Inflammatory macrophage treated with lipopolysaccharide for 1 hour (primary cell): ENCODE measurements at regions not wholly inside any gene's neighbourhood (a gene's known extent, or its start where the extent isn't known, plus 50 kb on each side); places are given as distances from the start of the nearest gene placed in this dataset.
"Not testable (repeated sequence)": the region's sequence is repeated elsewhere in the genome, so short reads cannot be mapped to it uniquely, and the experiment has no call there.

Experiments used
- DNase-seq, 2 donors: peaks; one replicate each; pipeline ENCODE4 v3.0.0-alpha.2; 2020 to 2022

- not testable (repeated sequence) for DNase-seq
These were observed 738.0 kb upstream of the CDH6 start for GRCh38 chr5:30455484-30455883.

- no peak for DNase-seq
These were observed 740.3 kb upstream of the CDH6 start for GRCh38 chr5:30453168-30453567.

- no peak for DNase-seq
These were observed 743.3 kb upstream of the CDH6 start for GRCh38 chr5:30450153-30450552.

GRCh38 chr5:30447431-30447830, 746.1 kb upstream of the CDH6 start:
- no peak for DNase-seq

GRCh38 chr5:30446456-30446855, 747.0 kb upstream of the CDH6 start:
- no peak for DNase-seq

- DNase-seq, result no peak
These were observed 754.7 kb upstream of the CDH6 start for GRCh38 chr5:30438785-30439184.

- peak; percentile 14 to 52 for DNase-seq
These were observed 756.8 kb upstream of the CDH6 start for GRCh38 chr5:30436691-30437090.

- not testable (repeated sequence) for DNase-seq
These were observed 764.5 kb upstream of the CDH6 start for GRCh38 chr5:30428866-30429407.

GRCh38 chr5:30414078-30414477, 779.4 kb upstream of the CDH6 start:
- DNase-seq, result no peak

GRCh38 chr5:30413540-30413939, 779.9 kb upstream of the CDH6 start:
- DNase-seq, result peak; percentile 11 to 39

- DNase-seq, result no peak
These were observed 787.7 kb upstream of the CDH6 start for GRCh38 chr5:30405821-30406220.

GRCh38 chr5:30401479-30402058, 791.9 kb upstream of the CDH6 start:
- peak; percentile 7 to 18 for DNase-seq

- no peak for DNase-seq
These were observed 795.1 kb upstream of the CDH6 start for GRCh38 chr5:30398423-30398822.

GRCh38 chr5:30392897-30393296, 800.6 kb upstream of the CDH6 start:
- DNase-seq, result no peak

- DNase-seq, result no peak
These were observed 803.4 kb upstream of the CDH6 start for GRCh38 chr5:30390095-30390494.

- DNase-seq, result no peak
These were observed 805.4 kb upstream of the CDH6 start for GRCh38 chr5:30387974-30388632.

GRCh38 chr5:30385754-30386153, 807.7 kb upstream of the CDH6 start:
- no peak for DNase-seq

- DNase-seq, result no peak
These were observed 809.3 kb upstream of the CDH6 start for GRCh38 chr5:30384171-30384570.

GRCh38 chr5:30380228-30380627, 813.3 kb upstream of the CDH6 start:
- DNase-seq, result no peak

GRCh38 chr5:30376848-30377247, 816.6 kb upstream of the CDH6 start:
- no peak for DNase-seq

GRCh38 chr5:30368064-30368463, 825.4 kb upstream of the CDH6 start:
- DNase-seq, result no peak

- not testable (repeated sequence) for DNase-seq
These were observed 828.5 kb upstream of the CDH6 start for GRCh38 chr5:30365031-30365430.

- DNase-seq, result no peak
These were observed 836.1 kb upstream of the CDH6 start for GRCh38 chr5:30357371-30357770.

GRCh38 chr5:30355675-30356074, 837.8 kb upstream of the CDH6 start:
- no peak for DNase-seq

GRCh38 chr5:30347858-30348257, 845.6 kb upstream of the CDH6 start:
- DNase-seq, result no peak
